ENCODE measurements at regions not wholly inside any gene's neighbourhood (a gene's known extent, or its start where the extent isn't known, plus 50 kb on each side); places are given as distances from the start of the nearest gene placed in this dataset.

- TF ChIP-seq TAF1 (IDR thresholded peaks at IDR 0.05; ENCODE audit: low read depth, low read length), result no peak
- no peak for TF ChIP-seq POLR2AphosphoS5 (IDR thresholded peaks at IDR 0.05; ENCODE audit: low read depth, low read length)
These were observed 526.3 kb upstream of the LRRC4C start for GRCh38 chr11:41985799-41986198.

All from GM12891 (cell line).